Lower leg skin (tissue), 3 donors: ENCODE measurements at regions not wholly inside any gene's neighbourhood (a gene's known extent, or its start where the extent isn't known, plus 50 kb on each side); places are given as distances from the start of the nearest gene placed in this dataset.

Experiments
- POLR2A ChIP-seq, 2 donors: fragments of 450-650 bp; IDR thresholded peaks; one replicate each; pipeline ENCODE4 v1.6.1; 2016 to 2017; ENCODE audit warnings: antibody characterized with exemption in 2 of 2, mild to moderate bottlenecking in 1 of 2, moderate library complexity in 1 of 2
- TF ChIP-seq, protein P1 (sequence below), 3 donors: fragments of 450-650 bp; IDR thresholded peaks; one replicate each; pipeline ENCODE4 v1.5.1; 2016; ENCODE audit warnings: antibody characterized with exemption in 3 of 3, mild to moderate bottlenecking in 3 of 3, moderate library complexity in 2 of 3

- TF ChIP-seq, protein P1, sequence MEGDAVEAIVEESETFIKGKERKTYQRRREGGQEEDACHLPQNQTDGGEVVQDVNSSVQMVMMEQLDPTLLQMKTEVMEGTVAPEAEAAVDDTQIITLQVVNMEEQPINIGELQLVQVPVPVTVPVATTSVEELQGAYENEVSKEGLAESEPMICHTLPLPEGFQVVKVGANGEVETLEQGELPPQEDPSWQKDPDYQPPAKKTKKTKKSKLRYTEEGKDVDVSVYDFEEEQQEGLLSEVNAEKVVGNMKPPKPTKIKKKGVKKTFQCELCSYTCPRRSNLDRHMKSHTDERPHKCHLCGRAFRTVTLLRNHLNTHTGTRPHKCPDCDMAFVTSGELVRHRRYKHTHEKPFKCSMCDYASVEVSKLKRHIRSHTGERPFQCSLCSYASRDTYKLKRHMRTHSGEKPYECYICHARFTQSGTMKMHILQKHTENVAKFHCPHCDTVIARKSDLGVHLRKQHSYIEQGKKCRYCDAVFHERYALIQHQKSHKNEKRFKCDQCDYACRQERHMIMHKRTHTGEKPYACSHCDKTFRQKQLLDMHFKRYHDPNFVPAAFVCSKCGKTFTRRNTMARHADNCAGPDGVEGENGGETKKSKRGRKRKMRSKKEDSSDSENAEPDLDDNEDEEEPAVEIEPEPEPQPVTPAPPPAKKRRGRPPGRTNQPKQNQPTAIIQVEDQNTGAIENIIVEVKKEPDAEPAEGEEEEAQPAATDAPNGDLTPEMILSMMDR (IDR thresholded peaks at IDR 0.05) = no peak
- TF ChIP-seq POLR2A (IDR thresholded peaks at IDR 0.05) = no peak
These were observed 150.4 kb upstream of the TMEM132C start for GRCh38 chr12:128116537-128116936.
